HFFc6 (cell line): ENCODE measurements at regions not wholly inside any gene's neighbourhood (a gene's known extent, or its start where the extent isn't known, plus 50 kb on each side); places are given as distances from the start of the nearest gene placed in this dataset.

Experiments
- DNase-seq: peaks from one replicate; pipeline ENCODE4 v3.0.0-alpha.2; 2018
- H3K27ac Mint-ChIP-seq: 2 replicates; pipeline ENCODE4 v1.8.0; 2020; ENCODE audit warnings: mild to moderate bottlenecking, mixed read lengths
- H3K27me3 Mint-ChIP-seq: 2 replicates; pipeline ENCODE4 v1.8.0; 2021; ENCODE audit warnings: mild to moderate bottlenecking, moderate library complexity, mixed read lengths; ENCODE audit not compliant: insufficient read depth
- H3K36me3 Mint-ChIP-seq: 2 replicates; pipeline ENCODE4 v1.8.0; 2021; ENCODE audit warnings: low read depth, mixed read lengths
- H3K4me1 Mint-ChIP-seq: 2 replicates; pipeline ENCODE4 v1.8.0; 2020; ENCODE audit warnings: low read depth, mixed read lengths
- H3K4me3 Mint-ChIP-seq: 2 replicates; pipeline ENCODE4 v1.8.0; 2020; ENCODE audit warnings: mild to moderate bottlenecking, moderate library complexity, mixed read lengths
- H3K9me3 Mint-ChIP-seq: 2 replicates; pipeline ENCODE4 v1.8.0; 2020; ENCODE audit warnings: mild to moderate bottlenecking, mixed read lengths
- CTCF ChIP-seq: fragments of 200-600 bp; sonication (generic); IDR thresholded peaks from 2 replicates; pipeline ENCODE4 v1.5.0; 2021; ENCODE audit warnings: antibody characterized with exemption, mild to moderate bottlenecking

- TF ChIP-seq CTCF, result no peak
- no peak overlapping the region for H3K4me3 Mint-ChIP-seq
- H3K36me3 Mint-ChIP-seq, result peaks cover 51% of the 10 kb centered on the region
- DNase-seq, result no peak
- H3K27ac Mint-ChIP-seq, result peak overlapping the region; percentile 67; the same call in 1 of the 2 replicates
- H3K4me1 Mint-ChIP-seq, result peaks cover 67% of the 10 kb centered on the region
- peaks cover 11% of the 10 kb centered on the region; the same call in 1 of the 2 replicates for H3K9me3 Mint-ChIP-seq
- H3K27me3 Mint-ChIP-seq, result 0 out of 2 replicates have a peak, but pooled peaks cover 4% of the 10 kb centered on the region
These were observed 159.3 kb downstream of the ZNF33B start for GRCh38 chr10:42479057-42479456.

DNA sequence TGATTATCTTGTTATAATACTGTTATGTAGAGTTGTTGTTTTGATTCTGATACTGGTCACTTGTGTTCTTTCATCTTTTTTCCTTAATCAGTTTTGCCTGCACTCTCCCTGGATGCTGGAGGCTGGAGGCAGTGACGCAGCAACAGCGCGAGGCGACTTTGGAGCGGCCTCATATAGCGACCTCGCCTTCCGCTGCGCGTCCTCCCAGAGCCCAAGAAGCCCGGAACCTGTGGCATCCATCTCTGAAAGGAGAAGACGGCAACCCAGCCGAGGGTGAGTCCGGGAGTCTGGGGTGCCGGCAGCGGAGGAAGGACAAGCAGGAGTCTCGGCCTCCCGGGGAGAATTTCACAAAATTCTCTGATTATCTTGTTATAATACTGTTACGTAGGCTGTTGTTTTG is 161.2 kb downstream of the ZNF33B start:
- H3K36me3 Mint-ChIP-seq, result peaks cover 41% of the 10 kb centered on the region; the same call in 1 of the 2 replicates
- H3K4me1 Mint-ChIP-seq, result peaks cover 67% of the 10 kb centered on the region
- H3K27ac Mint-ChIP-seq, result peak overlapping the region; percentile 55; the same call in 1 of the 2 replicates
- peak overlapping the region; percentile 90 for H3K4me3 Mint-ChIP-seq
- peaks cover 11% of the 10 kb centered on the region; the same call in 1 of the 2 replicates for H3K9me3 Mint-ChIP-seq
- DNase-seq, result no peak
- 0 out of 2 replicates have a peak, but pooled peaks cover 4% of the 10 kb centered on the region for H3K27me3 Mint-ChIP-seq
- TF ChIP-seq CTCF, result no peak

DNA sequence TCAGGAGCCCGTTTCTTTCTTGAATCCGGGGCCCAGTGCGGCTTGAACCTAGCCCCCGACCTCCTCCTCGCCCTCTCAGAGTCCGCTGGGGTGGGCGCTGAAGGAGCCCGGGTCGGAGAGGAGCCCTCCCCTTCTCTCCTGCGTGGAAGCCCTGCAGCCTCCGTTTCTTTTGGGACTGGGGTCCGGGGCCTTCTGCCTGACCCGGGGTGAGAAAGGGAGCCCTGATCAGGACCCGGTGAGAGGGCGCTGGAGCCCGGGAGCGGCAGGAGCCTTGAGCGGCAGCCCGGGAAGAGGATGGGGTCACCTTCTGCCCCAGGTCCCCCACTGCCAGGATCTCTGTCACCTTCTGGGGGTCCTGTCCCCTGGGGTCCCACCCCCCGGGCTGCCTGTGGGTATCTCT is 162.3 kb downstream of the ZNF33B start:
- Mint-ChIP-seq H3K27ac (peak overlapping the region; percentile 62), H3K4me3 (peak overlapping the region; percentile 90), H3K36me3 (peaks cover 41% of the 10 kb centered on the region; the same call in 1 of the 2 replicates), H3K4me1 (peaks cover 66% of the 10 kb centered on the region; the same call in 1 of the 2 replicates), H3K27me3 (0 out of 2 replicates have a peak, but pooled peaks cover 4% of the 10 kb centered on the region), H3K9me3 (peaks cover 11% of the 10 kb centered on the region; the same call in 1 of the 2 replicates)
- DNase-seq, result no peak
- TF ChIP-seq CTCF, result no peak

- peak; percentile 58 for DNase-seq
- peaks cover 64% of the 10 kb centered on the region; the same call in 1 of the 2 replicates for H3K4me1 Mint-ChIP-seq
These were observed 162.9 kb downstream of the ZNF33B start for GRCh38 chr10:42475168-42476098.

More at GRCh38 chr10:42475168-42476098, 162.9 kb downstream of the ZNF33B start:
- Mint-ChIP-seq H3K4me3 (peak overlapping the region; percentile 90), H3K27me3 (0 out of 2 replicates have a peak, but pooled peaks cover 4% of the 10 kb centered on the region), H3K27ac (peak overlapping the region; percentile 91), H3K9me3 (peaks cover 11% of the 10 kb centered on the region; the same call in 1 of the 2 replicates), H3K36me3 (peaks cover 41% of the 10 kb centered on the region; the same call in 1 of the 2 replicates)
- TF ChIP-seq CTCF, result peak; percentile 38; the same call in 1 of the 2 replicates
